ENCODE measurements at regions not wholly inside any gene's neighbourhood (a gene's known extent, or its start where the extent isn't known, plus 50 kb on each side); places are given as distances from the start of the nearest gene placed in this dataset.

DNA sequence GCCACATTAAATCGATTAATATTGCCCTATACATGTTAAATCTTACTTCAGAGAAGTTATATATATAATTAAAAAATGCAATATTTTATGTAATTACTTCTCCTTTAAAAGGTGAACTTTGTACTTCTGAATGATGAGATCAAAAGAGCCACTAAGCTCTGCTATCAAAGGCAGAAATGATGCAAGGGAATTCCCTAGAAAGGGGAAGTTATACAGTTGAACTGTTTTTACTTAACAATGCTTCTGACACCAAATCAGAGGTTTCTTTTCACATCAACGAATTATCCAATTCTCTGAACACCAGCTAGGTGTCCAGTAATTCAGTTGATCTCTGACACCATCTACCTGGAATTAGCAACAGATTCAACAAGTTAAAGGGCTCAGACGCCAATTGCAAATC is 319.9 kb upstream of the TSHZ2 start:
- CTCF ChIA-PET: no interaction called here
- no peak overlapping the region for H3K4me3 ChIP-seq (ENCODE audit: low read length)
- Mint-ChIP-seq H3K36me3 (ENCODE audit: low read depth) (no peaks in the 10 kb centered on the region), H3K9me3 (no peaks in the 10 kb centered on the region), H3K27ac (no peak overlapping the region), H3K4me3 (no peak overlapping the region), H3K4me1 (ENCODE audit: low read depth) (peaks cover 4% of the 10 kb centered on the region), H3K27me3 (no peaks in the 10 kb centered on the region)
- TF ChIP-seq, protein P1, sequence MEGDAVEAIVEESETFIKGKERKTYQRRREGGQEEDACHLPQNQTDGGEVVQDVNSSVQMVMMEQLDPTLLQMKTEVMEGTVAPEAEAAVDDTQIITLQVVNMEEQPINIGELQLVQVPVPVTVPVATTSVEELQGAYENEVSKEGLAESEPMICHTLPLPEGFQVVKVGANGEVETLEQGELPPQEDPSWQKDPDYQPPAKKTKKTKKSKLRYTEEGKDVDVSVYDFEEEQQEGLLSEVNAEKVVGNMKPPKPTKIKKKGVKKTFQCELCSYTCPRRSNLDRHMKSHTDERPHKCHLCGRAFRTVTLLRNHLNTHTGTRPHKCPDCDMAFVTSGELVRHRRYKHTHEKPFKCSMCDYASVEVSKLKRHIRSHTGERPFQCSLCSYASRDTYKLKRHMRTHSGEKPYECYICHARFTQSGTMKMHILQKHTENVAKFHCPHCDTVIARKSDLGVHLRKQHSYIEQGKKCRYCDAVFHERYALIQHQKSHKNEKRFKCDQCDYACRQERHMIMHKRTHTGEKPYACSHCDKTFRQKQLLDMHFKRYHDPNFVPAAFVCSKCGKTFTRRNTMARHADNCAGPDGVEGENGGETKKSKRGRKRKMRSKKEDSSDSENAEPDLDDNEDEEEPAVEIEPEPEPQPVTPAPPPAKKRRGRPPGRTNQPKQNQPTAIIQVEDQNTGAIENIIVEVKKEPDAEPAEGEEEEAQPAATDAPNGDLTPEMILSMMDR (IDR thresholded peaks at IDR 0.05): no peak
- ATAC-seq (ENCODE audit: poor library complexity): no peak
- POLR2A ChIA-PET: no interaction called here
- H3K36me3 ChIP-seq (ENCODE audit: insufficient read depth, low read length): no peaks in the 10 kb centered on the region
- no peaks in the 10 kb centered on the region for H3K9me3 ChIP-seq (ENCODE audit: control insufficient read depth in 1 of 2, insufficient read depth in 1 of 2, low read length in 2 of 2)
- H3K27ac ChIP-seq (ENCODE audit: low read depth in 1 of 2, low read length in 2 of 2): no peak overlapping the region
- intact Hi-C loops (cut with DNase I, micrococcal nuclease): no loop called here
- DNase-seq: peak in 2 of 14 experiments; percentile 12 to 13
- H3K4me1 ChIP-seq (ENCODE audit: insufficient read depth, low read length): no peaks in the 10 kb centered on the region
- H3K27me3 ChIP-seq (ENCODE audit: control insufficient read depth in 1 of 2, insufficient read depth in 2 of 2, low read length in 2 of 2): no peaks in the 10 kb centered on the region

DNA sequence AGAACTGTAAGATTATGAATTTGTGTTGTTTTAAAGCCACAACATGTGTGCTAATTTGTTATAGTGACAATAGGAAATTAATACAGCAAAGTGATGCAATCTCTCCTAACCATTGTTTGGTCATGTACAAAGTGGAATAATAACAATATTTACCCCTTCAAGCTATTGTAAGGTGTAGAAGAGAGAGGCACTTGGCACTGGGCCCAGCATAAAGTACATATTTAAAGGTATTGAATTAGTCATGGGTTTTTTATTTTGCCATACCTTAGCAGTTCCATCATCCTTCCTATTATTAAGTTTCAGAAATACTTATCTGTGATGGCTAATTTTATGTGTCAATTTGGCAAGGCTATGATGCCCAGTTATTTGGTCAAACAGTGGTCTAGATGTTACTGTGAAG is 322.4 kb upstream of the TSHZ2 start:
- H3K27me3 ChIP-seq (ENCODE audit: control insufficient read depth in 1 of 2, insufficient read depth in 2 of 2, low read length in 2 of 2): no peaks in the 10 kb centered on the region
- Mint-ChIP-seq H3K4me1 (ENCODE audit: low read depth) (peaks cover 4% of the 10 kb centered on the region), H3K27ac (no peak overlapping the region), H3K9me3 (no peaks in the 10 kb centered on the region), H3K27me3 (no peaks in the 10 kb centered on the region), H3K36me3 (ENCODE audit: low read depth) (no peaks in the 10 kb centered on the region), H3K4me3 (no peak overlapping the region)
- H3K36me3 ChIP-seq (ENCODE audit: insufficient read depth, low read length): no peaks in the 10 kb centered on the region
- intact Hi-C loops (cut with DNase I, micrococcal nuclease): no loop called here
- no peak overlapping the region for H3K4me3 ChIP-seq (ENCODE audit: low read length)
- no peak overlapping the region for H3K27ac ChIP-seq (ENCODE audit: low read depth in 1 of 2, low read length in 2 of 2)
- TF ChIP-seq, protein P1 (IDR thresholded peaks at IDR 0.05): no peak
- POLR2A ChIA-PET: no interaction called here
- ATAC-seq (ENCODE audit: poor library complexity): no peak
- no peaks in the 10 kb centered on the region for H3K9me3 ChIP-seq (ENCODE audit: control insufficient read depth in 1 of 2, insufficient read depth in 1 of 2, low read length in 2 of 2)
- DNase-seq: no peak
- CTCF ChIA-PET: no interaction called here
- H3K4me1 ChIP-seq (ENCODE audit: insufficient read depth, low read length): no peaks in the 10 kb centered on the region

DNA sequence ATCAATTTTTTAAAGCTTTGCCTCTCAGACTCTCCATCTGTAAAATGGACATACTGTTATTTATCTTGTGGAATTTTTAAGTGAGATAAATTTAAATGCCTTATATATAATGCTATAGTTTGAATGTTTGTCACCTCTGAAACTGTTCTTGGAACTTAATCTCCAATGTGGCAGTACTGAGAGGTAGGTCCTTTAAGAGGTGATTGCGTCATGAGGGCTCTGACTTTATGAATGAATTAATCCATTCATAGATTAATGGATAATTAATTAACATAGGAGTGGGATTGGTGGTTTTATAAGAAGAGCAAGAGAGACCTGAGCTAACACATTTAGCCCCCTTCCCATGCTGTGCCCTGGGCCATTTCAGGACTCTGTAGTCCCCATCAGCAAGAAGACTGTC is 326.3 kb upstream of the TSHZ2 start:
- Mint-ChIP-seq H3K27me3 (no peaks in the 10 kb centered on the region), H3K9me3 (no peaks in the 10 kb centered on the region), H3K4me1 (ENCODE audit: low read depth) (no peaks in the 10 kb centered on the region), H3K4me3 (no peak overlapping the region), H3K36me3 (ENCODE audit: low read depth) (no peaks in the 10 kb centered on the region), H3K27ac (no peak overlapping the region)
- intact Hi-C loops (cut with DNase I, micrococcal nuclease): no loop called here
- Histone ChIP-seq H3K9me3 (ENCODE audit: control insufficient read depth in 1 of 2, insufficient read depth in 1 of 2, low read length in 2 of 2) (no peaks in the 10 kb centered on the region), H3K4me3 (ENCODE audit: low read length) (no peak overlapping the region), H3K27me3 (ENCODE audit: control insufficient read depth in 1 of 2, insufficient read depth in 2 of 2, low read length in 2 of 2) (no peaks in the 10 kb centered on the region), H3K27ac (ENCODE audit: low read depth in 1 of 2, low read length in 2 of 2) (no peak overlapping the region), H3K36me3 (ENCODE audit: insufficient read depth, low read length) (no peaks in the 10 kb centered on the region), H3K4me1 (ENCODE audit: insufficient read depth, low read length) (no peaks in the 10 kb centered on the region)
- no peak for ATAC-seq (ENCODE audit: poor library complexity)
- TF ChIP-seq, protein P1 (IDR thresholded peaks at IDR 0.05): no peak
- no peak for DNase-seq
- CTCF ChIA-PET: no interaction called here
- POLR2A ChIA-PET: no interaction called here
